Bronchial epithelial cell (primary cell): ENCODE measurements at regions not wholly inside any gene's neighbourhood (a gene's known extent, or its start where the extent isn't known, plus 50 kb on each side); places are given as distances from the start of the nearest gene placed in this dataset.

Experiments used
- DNase-seq: peaks from one replicate; pipeline ENCODE4 v3.0.0-alpha.2; 2010; ENCODE audit warnings: low read depth
- FAIRE-seq: peaks from 2 replicates; lab custom pipeline; 2011; peaks lifted over from hg19 to GRCh38; lab: Jason Lieb, UNC
- H3K27me3 ChIP-seq: 2 replicates; pipeline ENCODE4 v1.5.1; 2011; ENCODE audit warnings: low read length; ENCODE audit not compliant: control insufficient read depth, insufficient read depth
- H3K36me3 ChIP-seq: 2 replicates; pipeline ENCODE4 v1.5.1; 2011; ENCODE audit warnings: low read length; ENCODE audit not compliant: control insufficient read depth, insufficient read depth
- H3K4me3 ChIP-seq: 2 replicates; pipeline ENCODE4 v1.5.1; 2011; ENCODE audit warnings: mild to moderate bottlenecking, low read depth, low read length, control low read depth
- TF ChIP-seq, protein P1 (sequence below): IDR thresholded peaks from 2 replicates; pipeline ENCODE4 v1.5.1; 2011; ENCODE audit warnings: mild to moderate bottlenecking, moderate library complexity, low read length, control low read depth, inconsistent platforms; ENCODE audit not compliant: insufficient read depth, severe bottlenecking

DNA sequence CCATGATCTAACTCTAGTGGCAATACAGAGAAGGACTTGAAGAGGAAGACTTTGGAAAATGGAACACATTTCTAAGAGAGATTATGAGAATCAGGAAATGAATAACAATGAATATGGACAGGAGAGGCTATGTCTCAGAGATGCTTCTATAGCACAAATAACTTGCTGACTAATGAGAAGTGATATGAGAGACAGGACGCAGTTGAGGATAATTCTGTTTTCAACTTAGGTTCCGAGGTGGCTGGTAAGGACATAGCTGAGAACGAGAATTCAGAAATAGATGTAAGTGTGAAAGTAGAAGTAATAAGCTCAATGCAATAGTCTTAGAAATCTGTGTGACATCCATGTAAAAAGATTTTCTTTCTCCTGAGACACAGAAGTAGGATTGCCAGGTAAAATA lies 358.1 kb upstream of the GRAMD2B start:
- Histone ChIP-seq H3K4me3 (no peak overlapping the region), H3K36me3 (no peaks in the 10 kb centered on the region), H3K27me3 (no peaks in the 10 kb centered on the region)
- FAIRE-seq (no peak), DNase-seq (no peak)
- TF ChIP-seq, protein P1, sequence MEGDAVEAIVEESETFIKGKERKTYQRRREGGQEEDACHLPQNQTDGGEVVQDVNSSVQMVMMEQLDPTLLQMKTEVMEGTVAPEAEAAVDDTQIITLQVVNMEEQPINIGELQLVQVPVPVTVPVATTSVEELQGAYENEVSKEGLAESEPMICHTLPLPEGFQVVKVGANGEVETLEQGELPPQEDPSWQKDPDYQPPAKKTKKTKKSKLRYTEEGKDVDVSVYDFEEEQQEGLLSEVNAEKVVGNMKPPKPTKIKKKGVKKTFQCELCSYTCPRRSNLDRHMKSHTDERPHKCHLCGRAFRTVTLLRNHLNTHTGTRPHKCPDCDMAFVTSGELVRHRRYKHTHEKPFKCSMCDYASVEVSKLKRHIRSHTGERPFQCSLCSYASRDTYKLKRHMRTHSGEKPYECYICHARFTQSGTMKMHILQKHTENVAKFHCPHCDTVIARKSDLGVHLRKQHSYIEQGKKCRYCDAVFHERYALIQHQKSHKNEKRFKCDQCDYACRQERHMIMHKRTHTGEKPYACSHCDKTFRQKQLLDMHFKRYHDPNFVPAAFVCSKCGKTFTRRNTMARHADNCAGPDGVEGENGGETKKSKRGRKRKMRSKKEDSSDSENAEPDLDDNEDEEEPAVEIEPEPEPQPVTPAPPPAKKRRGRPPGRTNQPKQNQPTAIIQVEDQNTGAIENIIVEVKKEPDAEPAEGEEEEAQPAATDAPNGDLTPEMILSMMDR = no peak

DNA sequence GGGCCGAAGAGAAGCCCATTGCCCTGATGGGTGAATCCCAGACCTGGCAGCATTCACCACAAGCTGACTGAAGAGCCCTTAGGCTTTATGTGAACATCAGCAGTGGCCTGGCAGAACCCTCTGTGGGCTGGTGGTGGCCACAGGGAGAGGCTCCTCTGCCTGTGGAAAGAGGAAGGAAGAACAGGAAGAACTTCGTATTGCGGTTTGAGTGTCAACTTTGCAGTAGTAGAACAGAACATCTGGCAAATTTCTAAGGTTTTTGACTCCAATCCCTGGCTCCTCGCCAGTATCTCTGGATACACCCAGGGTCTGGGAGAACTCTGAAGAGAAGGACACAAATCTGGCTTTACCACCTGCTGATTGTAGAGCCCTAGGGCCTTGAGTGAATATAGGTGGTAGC lies 356.4 kb upstream of the GRAMD2B start:
- no peak overlapping the region for H3K4me3 ChIP-seq
- H3K27me3 ChIP-seq = no peaks in the 10 kb centered on the region
- DNase-seq = no peak
- no peaks in the 10 kb centered on the region for H3K36me3 ChIP-seq
- TF ChIP-seq, protein P1 = no peak
- no peak for FAIRE-seq

DNA sequence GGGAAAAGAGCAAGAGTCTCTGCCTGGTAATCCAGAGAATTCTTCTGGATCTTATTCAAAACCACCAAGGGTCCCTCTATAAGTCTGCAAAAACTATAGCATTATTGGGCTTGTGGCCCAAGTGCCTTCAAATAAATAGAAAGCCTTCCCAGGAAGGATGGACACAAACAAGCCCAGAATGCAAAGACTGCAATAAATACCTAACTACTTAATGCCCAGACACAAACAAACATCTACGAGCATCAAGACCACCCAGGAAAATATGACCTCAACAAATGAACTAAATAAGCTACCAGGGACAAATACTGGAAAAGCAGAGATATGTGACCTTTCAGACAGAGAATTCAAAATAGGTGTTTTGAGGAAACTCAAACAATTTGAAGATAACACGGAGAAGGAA lies 355.8 kb upstream of the GRAMD2B start:
- DNase-seq = no peak

GRCh38 chr5:126069329-126069728 lies 353.9 kb upstream of the GRAMD2B start:
- FAIRE-seq (no peak), DNase-seq (no peak)
- H3K36me3 ChIP-seq = no peaks in the 10 kb centered on the region
- H3K27me3 ChIP-seq = no peaks in the 10 kb centered on the region
- no peak overlapping the region for H3K4me3 ChIP-seq
- TF ChIP-seq, protein P1 = no peak

More for the DNA sequence above, 355.8 kb upstream of the GRAMD2B start:
- TF ChIP-seq, protein P1 = no peak
- no peak overlapping the region for H3K4me3 ChIP-seq
- H3K27me3 ChIP-seq = no peaks in the 10 kb centered on the region
- no peak for FAIRE-seq
- H3K36me3 ChIP-seq = no peaks in the 10 kb centered on the region

DNA sequence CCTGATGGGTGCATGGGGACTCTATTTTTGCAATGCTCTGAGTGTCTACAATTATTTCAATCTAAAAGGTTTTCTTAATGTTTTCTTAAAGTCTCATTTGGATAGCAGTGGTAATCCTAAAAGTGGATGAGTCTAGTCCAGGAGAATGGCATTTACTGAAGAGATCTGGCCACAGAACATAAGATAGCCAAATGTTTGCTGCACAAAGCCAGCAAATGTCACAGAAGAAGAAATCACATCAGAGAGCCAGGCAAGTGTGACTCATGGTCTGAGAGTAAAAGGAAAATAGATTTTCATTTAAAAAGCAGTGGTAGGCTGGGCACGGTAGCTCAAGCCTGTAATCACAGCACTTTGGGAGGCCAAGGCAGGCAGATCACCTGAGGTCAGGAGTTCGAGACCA lies 352.7 kb upstream of the GRAMD2B start:
- DNase-seq (no peak), FAIRE-seq (no peak)
- Histone ChIP-seq H3K4me3 (no peak overlapping the region), H3K27me3 (no peaks in the 10 kb centered on the region), H3K36me3 (no peaks in the 10 kb centered on the region)
- TF ChIP-seq, protein P1 = no peak

- no peak overlapping the region for H3K4me3 ChIP-seq
- H3K27me3 ChIP-seq = no peaks in the 10 kb centered on the region
- H3K36me3 ChIP-seq = no peaks in the 10 kb centered on the region
- TF ChIP-seq, protein P1 = no peak
- DNase-seq (no peak), FAIRE-seq (no peak)
Measured at GRCh38 chr5:126074538-126074937, 348.7 kb upstream of the GRAMD2B start.
